HG03196 (cell line): ENCODE measurements at regions not wholly inside any gene's neighbourhood (a gene's known extent, or its start where the extent isn't known, plus 50 kb on each side); places are given as distances from the start of the nearest gene placed in this dataset.
"Not testable (repeated sequence)": the region's sequence is repeated elsewhere in the genome, so short reads cannot be mapped to it uniquely, and the experiment has no call there.

Source experiments
- ATAC-seq: cut with Tn5 transposase; IDR thresholded peaks from one replicate; pipeline ENCODE4 v1.9.1; 2021; ENCODE audit not compliant: unreplicated experiment

GRCh38 chr2:84373391-84373790 lies 85.7 kb downstream of the SUCLG1 start:
- no peak for ATAC-seq

- no peak for ATAC-seq
These were observed 96.5 kb downstream of the SUCLG1 start for GRCh38 chr2:84362541-84362940.

GRCh38 chr2:84338069-84338468 lies 121.0 kb downstream of the SUCLG1 start:
- ATAC-seq: no peak

- ATAC-seq: no peak
These were observed 131.3 kb downstream of the SUCLG1 start for GRCh38 chr2:84327645-84328249.

- no peak for ATAC-seq
These were observed 132.1 kb downstream of the SUCLG1 start for GRCh38 chr2:84326831-84327432.

GRCh38 chr2:84323890-84324289 lies 135.2 kb downstream of the SUCLG1 start:
- ATAC-seq: no peak

- no peak for ATAC-seq
These were observed 138.1 kb downstream of the SUCLG1 start for GRCh38 chr2:84320940-84321339.

GRCh38 chr2:84319581-84319980 lies 139.5 kb downstream of the SUCLG1 start:
- no peak for ATAC-seq

- no peak for ATAC-seq
These were observed 141.9 kb downstream of the SUCLG1 start for GRCh38 chr2:84317135-84317534.

GRCh38 chr2:84314901-84315330 lies 144.2 kb downstream of the SUCLG1 start:
- peak; percentile 91 for ATAC-seq

GRCh38 chr2:84314250-84314649 lies 144.8 kb downstream of the SUCLG1 start:
- ATAC-seq: no peak

GRCh38 chr2:84309281-84309680 lies 149.8 kb downstream of the SUCLG1 start:
- ATAC-seq: no peak

- no peak for ATAC-seq
These were observed 152.7 kb downstream of the SUCLG1 start for GRCh38 chr2:84306361-84306760.

GRCh38 chr2:84302513-84303412 lies 156.3 kb downstream of the SUCLG1 start:
- ATAC-seq: peak; percentile 96

- no peak for ATAC-seq
These were observed 157.4 kb downstream of the SUCLG1 start for GRCh38 chr2:84301717-84302116.

GRCh38 chr2:84300696-84301029 lies 158.4 kb downstream of the SUCLG1 start:
- ATAC-seq: no peak

- not testable (repeated sequence) for ATAC-seq
These were observed 158.9 kb downstream of the SUCLG1 start for GRCh38 chr2:84300001-84300695.

GRCh38 chr2:84299211-84299775 lies 159.8 kb downstream of the SUCLG1 start:
- ATAC-seq: no peak

- ATAC-seq: no peak
These were observed 161.9 kb downstream of the SUCLG1 start for GRCh38 chr2:84297155-84297554.

- ATAC-seq: no peak
These were observed 165.2 kb downstream of the SUCLG1 start for GRCh38 chr2:84293791-84294380.

GRCh38 chr2:84292545-84292944 lies 166.5 kb downstream of the SUCLG1 start:
- ATAC-seq: no peak
